Kidney epithelial cell (primary cell): ENCODE measurements at regions not wholly inside any gene's neighbourhood (a gene's known extent, or its start where the extent isn't known, plus 50 kb on each side); places are given as distances from the start of the nearest gene placed in this dataset.

ENCODE experiments used
- DNase-seq: peaks from one replicate; pipeline ENCODE4 v3.0.0-alpha.2; 2010; ENCODE audit warnings: low read depth
- H3K27me3 ChIP-seq: 2 replicates; pipeline ENCODE4 v1.6.0; 2011; ENCODE audit warnings: low read length; ENCODE audit not compliant: control insufficient read depth, insufficient read depth
- H3K36me3 ChIP-seq: 2 replicates; pipeline ENCODE4 v1.5.1; 2011; ENCODE audit warnings: low read length; ENCODE audit not compliant: control insufficient read depth, insufficient read depth
- H3K4me3 ChIP-seq: 2 replicates; pipeline ENCODE4 v1.5.1; 2011; ENCODE audit warnings: low read depth, mild to moderate bottlenecking, control low read depth, low read length
- CTCF ChIP-seq: IDR thresholded peaks from 2 replicates; pipeline ENCODE4 v1.5.1; 2011; ENCODE audit warnings: mild to moderate bottlenecking, moderate library complexity, low read length, control low read depth, inconsistent platforms; ENCODE audit not compliant: insufficient read depth, poor library complexity, severe bottlenecking

- H3K27me3 ChIP-seq: no peaks in the 10 kb centered on the region
- no peak for TF ChIP-seq CTCF
- no peak for DNase-seq
- H3K4me3 ChIP-seq: no peak overlapping the region
- H3K36me3 ChIP-seq: no peaks in the 10 kb centered on the region
Measured at GRCh38 chr6:9085054-9085708, 649.8 kb upstream of the SLC35B3 start.

- DNase-seq: no peak
- no peak for TF ChIP-seq CTCF
- H3K36me3 ChIP-seq: no peaks in the 10 kb centered on the region
Measured at GRCh38 chr6:9083108-9083507, 647.8 kb upstream of the SLC35B3 start.

GRCh38 chr6:9066726-9067125 lies 631.4 kb upstream of the SLC35B3 start:
- no peak for TF ChIP-seq CTCF
- DNase-seq: no peak

More at GRCh38 chr6:9083108-9083507, 647.8 kb upstream of the SLC35B3 start:
- Histone ChIP-seq H3K27me3 (no peaks in the 10 kb centered on the region), H3K4me3 (no peak overlapping the region)

GRCh38 chr6:9064156-9064555 lies 628.8 kb upstream of the SLC35B3 start:
- Histone ChIP-seq H3K4me3 (no peak overlapping the region), H3K36me3 (no peaks in the 10 kb centered on the region), H3K27me3 (no peaks in the 10 kb centered on the region)
- no peak for TF ChIP-seq CTCF
- DNase-seq: no peak

More at GRCh38 chr6:9066726-9067125, 631.4 kb upstream of the SLC35B3 start:
- Histone ChIP-seq H3K27me3 (no peaks in the 10 kb centered on the region), H3K4me3 (no peak overlapping the region), H3K36me3 (no peaks in the 10 kb centered on the region)

- Histone ChIP-seq H3K36me3 (no peaks in the 10 kb centered on the region), H3K4me3 (no peak overlapping the region), H3K27me3 (no peaks in the 10 kb centered on the region)
- no peak for DNase-seq
- TF ChIP-seq CTCF: no peak
Measured at GRCh38 chr6:9062596-9062995, 627.3 kb upstream of the SLC35B3 start.

GRCh38 chr6:9057937-9058336 lies 622.6 kb upstream of the SLC35B3 start:
- H3K27me3 ChIP-seq: no peaks in the 10 kb centered on the region
- TF ChIP-seq CTCF: no peak
- DNase-seq: no peak
- H3K36me3 ChIP-seq: no peaks in the 10 kb centered on the region
- no peak overlapping the region for H3K4me3 ChIP-seq
